Activated T-helper 17 cell treated with anti-CD3 and anti-CD28 coated beads, Interleukin-2, amount 50 U/mL, for 72 hours (primary cell): ENCODE measurements at regions not wholly inside any gene's neighbourhood (a gene's known extent, or its start where the extent isn't known, plus 50 kb on each side); places are given as distances from the start of the nearest gene placed in this dataset.

Experiments used
- ATAC-seq: fragments of 150-1000 bp; cut with Tn5 transposase; replicated peaks from 2 replicates; pipeline ENCODE4 v1.10.0; 2021; ENCODE audit warnings: mild to moderate bottlenecking, moderate library complexity
- H3K27ac Mint-ChIP-seq: one replicate; pipeline ENCODE4 v1.8.0; 2022; ENCODE audit warnings: mixed read lengths
- H3K27me3 Mint-ChIP-seq: one replicate; pipeline ENCODE4 v1.8.0; 2022; ENCODE audit warnings: mixed read lengths
- H3K36me3 Mint-ChIP-seq: one replicate; pipeline ENCODE4 v1.8.0; 2022; ENCODE audit warnings: low read depth, mild to moderate bottlenecking, mixed read lengths
- H3K4me1 Mint-ChIP-seq: one replicate; pipeline ENCODE4 v1.8.0; 2022; ENCODE audit warnings: mixed read lengths
- H3K4me3 Mint-ChIP-seq: one replicate; pipeline ENCODE4 v1.8.0; 2022; ENCODE audit warnings: mild to moderate bottlenecking, mixed read lengths
- H3K9me3 Mint-ChIP-seq: one replicate; pipeline ENCODE4 v1.8.0; 2022; ENCODE audit warnings: mixed read lengths

DNA sequence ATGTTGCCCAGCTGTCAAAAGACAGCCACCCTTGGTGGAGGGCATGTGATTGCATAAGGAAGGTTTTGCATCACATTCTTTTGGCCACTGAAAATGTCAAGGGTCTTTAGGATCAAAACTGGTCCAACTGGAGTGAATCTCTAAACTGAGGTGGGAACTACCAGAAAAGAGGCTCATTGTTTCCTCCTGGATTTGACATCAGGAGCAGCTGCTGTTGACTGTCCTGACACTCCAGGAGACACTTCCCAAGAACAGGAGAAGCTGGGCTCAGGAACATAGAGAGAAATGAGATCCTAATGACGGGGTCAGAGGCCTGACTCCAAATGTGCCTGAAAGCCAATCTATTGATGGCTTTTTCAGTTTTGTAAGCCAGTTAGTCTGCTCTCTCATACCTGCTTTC is 105.3 kb upstream of the LRIG1 start:
- peaks cover 14% of the 10 kb centered on the region for H3K4me1 Mint-ChIP-seq
- no peak overlapping the region for H3K27ac Mint-ChIP-seq
- H3K36me3 Mint-ChIP-seq, result no peaks in the 10 kb centered on the region
- peaks cover 3% of the 10 kb centered on the region for H3K27me3 Mint-ChIP-seq
- H3K9me3 Mint-ChIP-seq, result no peaks in the 10 kb centered on the region
- no peak for ATAC-seq
- H3K4me3 Mint-ChIP-seq, result no peak overlapping the region

DNA sequence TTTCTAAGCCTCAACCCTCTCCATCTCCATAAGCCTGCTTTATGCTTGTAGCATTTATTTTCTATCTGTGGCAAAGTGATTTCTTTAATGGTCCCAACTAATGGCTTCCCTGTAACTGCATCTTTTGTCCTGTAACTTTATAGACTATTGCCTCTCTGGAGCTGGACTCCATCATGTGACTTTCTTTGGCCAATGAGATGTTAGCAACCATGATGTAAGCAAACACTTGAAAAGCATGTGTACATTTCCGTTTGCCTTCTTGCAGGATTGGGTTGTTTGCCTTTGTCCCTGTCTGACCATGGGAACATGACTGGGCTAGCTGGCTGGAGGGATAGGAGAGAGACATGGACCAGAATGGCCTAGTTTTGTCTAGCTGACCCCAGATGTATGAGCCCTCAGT is 106.0 kb upstream of the LRIG1 start:
- Mint-ChIP-seq H3K27me3 (peaks cover 3% of the 10 kb centered on the region), H3K36me3 (no peaks in the 10 kb centered on the region), H3K4me1 (peaks cover 14% of the 10 kb centered on the region), H3K4me3 (no peak overlapping the region), H3K27ac (no peak overlapping the region), H3K9me3 (no peaks in the 10 kb centered on the region)
- ATAC-seq, result no peak

DNA sequence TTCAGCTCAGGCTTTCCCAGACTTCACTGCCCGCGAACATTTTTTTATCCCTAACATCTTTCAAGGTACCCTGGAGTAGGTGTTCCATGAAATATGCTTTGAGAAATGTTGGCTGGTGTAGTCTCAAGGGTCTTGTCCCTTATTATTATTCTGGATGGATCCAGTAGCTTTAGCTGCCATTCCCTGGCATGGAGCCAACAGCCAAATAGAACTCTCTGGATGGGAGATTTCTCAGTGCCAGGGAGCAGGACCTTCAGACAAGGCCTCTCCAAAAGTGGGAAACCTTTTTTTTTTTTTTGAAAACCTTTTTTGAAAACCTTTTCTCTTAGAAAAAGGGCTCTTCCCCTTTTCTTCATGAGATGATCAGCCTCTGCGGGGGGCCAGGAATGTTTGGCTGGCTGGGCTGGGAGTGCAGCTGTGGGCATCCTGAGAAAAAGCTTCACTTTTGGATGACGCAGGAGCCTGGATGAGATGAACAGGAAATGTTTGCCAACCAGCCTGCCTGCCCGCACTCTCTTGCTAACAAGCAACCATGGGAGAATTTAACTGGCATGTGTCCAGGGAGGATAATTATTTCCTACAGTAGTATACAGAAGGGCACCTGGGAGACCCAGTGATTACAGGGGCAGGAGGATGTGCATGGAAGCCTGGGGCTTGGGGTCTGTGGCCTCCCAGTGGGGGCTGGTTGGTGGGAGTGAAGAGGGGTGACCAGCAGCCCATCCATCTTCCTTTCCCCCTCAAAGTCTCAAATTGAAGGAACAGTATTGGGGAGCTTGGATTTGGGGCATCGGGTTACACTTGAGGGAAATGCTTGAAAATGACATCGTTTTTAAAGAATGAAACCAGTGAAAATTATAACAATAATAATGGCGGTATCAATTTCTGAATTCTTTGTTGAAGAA is 109.1 kb upstream of the LRIG1 start:
- no peaks in the 10 kb centered on the region for H3K4me1 Mint-ChIP-seq
- peaks cover 3% of the 10 kb centered on the region for H3K27me3 Mint-ChIP-seq
- no peaks in the 10 kb centered on the region for H3K36me3 Mint-ChIP-seq
- no peak overlapping the region for H3K27ac Mint-ChIP-seq
- ATAC-seq, result no peak
- no peaks in the 10 kb centered on the region for H3K9me3 Mint-ChIP-seq
- no peak overlapping the region for H3K4me3 Mint-ChIP-seq

GRCh38 chr3:66610562-66610909 is 109.7 kb upstream of the LRIG1 start:
- H3K36me3 Mint-ChIP-seq, result no peaks in the 10 kb centered on the region
- H3K4me3 Mint-ChIP-seq, result no peak overlapping the region
- peaks cover 3% of the 10 kb centered on the region for H3K27me3 Mint-ChIP-seq
- no peaks in the 10 kb centered on the region for H3K9me3 Mint-ChIP-seq
- no peak overlapping the region for H3K27ac Mint-ChIP-seq
- H3K4me1 Mint-ChIP-seq, result no peaks in the 10 kb centered on the region
- ATAC-seq, result no peak

DNA sequence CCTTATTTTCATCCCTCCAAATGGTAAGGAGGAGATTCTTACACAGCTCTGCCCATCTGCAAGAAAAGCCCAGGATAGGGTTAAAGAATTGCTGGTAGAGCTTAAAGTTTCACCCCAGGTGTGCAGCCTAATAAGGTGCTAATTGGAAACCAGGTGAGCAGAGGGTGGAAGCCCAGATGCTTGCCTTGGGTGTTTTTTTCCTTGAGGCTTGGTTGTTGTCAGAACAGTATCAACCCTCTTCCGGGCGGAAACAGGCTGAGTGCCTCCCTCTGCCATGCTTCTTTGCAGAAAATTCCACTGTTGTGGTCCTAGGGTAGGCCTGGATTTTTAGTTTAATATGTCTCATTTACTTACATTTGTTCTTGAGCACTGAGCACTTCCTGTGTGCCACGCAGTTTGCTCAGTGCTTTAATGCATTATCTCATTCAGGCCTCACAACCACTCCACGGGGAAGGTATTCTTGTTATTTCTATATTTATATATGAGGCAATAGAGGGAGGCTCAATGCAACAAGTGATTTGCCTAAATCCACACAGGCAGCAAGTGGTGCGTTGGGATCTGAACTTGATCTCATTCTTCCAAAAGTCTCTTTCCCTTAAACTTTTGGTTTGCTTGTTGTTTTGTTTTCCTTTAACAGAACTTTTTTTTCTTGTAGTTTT is 115.0 kb upstream of the LRIG1 start:
- Mint-ChIP-seq H3K9me3 (no peaks in the 10 kb centered on the region), H3K27me3 (no peaks in the 10 kb centered on the region), H3K4me3 (no peak overlapping the region), H3K4me1 (peaks cover 5% of the 10 kb centered on the region), H3K36me3 (no peaks in the 10 kb centered on the region), H3K27ac (no peak overlapping the region)
- ATAC-seq, result no peak

GRCh38 chr3:66617351-66617750 is 116.5 kb upstream of the LRIG1 start:
- H3K9me3 Mint-ChIP-seq, result no peaks in the 10 kb centered on the region
- H3K27me3 Mint-ChIP-seq, result no peaks in the 10 kb centered on the region
- no peaks in the 10 kb centered on the region for H3K36me3 Mint-ChIP-seq
- H3K27ac Mint-ChIP-seq, result no peak overlapping the region
- ATAC-seq, result no peak
- peaks cover 5% of the 10 kb centered on the region for H3K4me1 Mint-ChIP-seq
- H3K4me3 Mint-ChIP-seq, result no peak overlapping the region

DNA sequence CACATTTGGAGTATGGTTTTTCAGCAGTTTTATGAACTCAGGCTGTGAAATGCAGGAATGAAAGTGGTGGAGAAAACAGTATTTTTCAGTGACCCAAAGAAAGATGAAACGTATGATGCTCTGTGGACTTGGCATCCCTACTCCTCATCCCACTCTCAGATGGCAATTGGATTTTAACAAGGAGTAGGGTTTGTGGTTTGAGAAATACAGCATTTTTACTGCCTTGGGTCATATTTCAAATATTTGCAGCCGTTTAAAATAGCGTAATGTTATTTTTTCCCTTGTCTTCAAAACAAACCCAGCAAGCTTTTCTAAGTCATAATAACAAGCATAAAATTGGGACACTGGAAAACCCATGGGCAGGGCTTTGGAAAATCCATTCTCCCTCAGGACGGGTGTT is 117.2 kb upstream of the LRIG1 start:
- H3K4me3 Mint-ChIP-seq, result no peak overlapping the region
- H3K27ac Mint-ChIP-seq, result no peak overlapping the region
- no peak for ATAC-seq
- H3K27me3 Mint-ChIP-seq, result no peaks in the 10 kb centered on the region
- H3K9me3 Mint-ChIP-seq, result no peaks in the 10 kb centered on the region
- peaks cover 5% of the 10 kb centered on the region for H3K4me1 Mint-ChIP-seq
- no peaks in the 10 kb centered on the region for H3K36me3 Mint-ChIP-seq

DNA sequence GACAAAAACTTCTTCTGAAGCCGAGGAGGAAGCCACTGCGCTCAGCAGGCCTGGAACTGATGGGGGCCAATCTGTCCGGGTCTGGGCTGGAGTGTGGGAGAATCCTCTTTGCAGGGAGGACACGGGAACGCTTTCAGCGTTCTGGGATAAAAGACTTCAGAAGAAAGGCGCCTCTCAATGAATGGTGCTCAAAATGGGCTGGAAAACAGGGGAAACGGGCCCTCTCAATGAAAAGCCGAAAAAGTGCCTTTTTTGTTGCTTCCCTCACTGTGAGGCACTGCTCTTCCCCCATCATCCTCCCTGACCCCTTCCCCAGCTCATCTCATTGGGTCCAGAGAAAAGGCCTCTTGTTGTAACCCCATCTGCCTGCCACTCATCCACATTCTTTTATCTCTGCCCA is 119.5 kb upstream of the LRIG1 start:
- no peaks in the 10 kb centered on the region for H3K27me3 Mint-ChIP-seq
- H3K36me3 Mint-ChIP-seq, result no peaks in the 10 kb centered on the region
- H3K4me3 Mint-ChIP-seq, result no peak overlapping the region
- peaks cover 5% of the 10 kb centered on the region for H3K4me1 Mint-ChIP-seq
- no peak overlapping the region for H3K27ac Mint-ChIP-seq
- ATAC-seq, result no peak
- no peaks in the 10 kb centered on the region for H3K9me3 Mint-ChIP-seq

- H3K27ac Mint-ChIP-seq, result no peak overlapping the region
- H3K36me3 Mint-ChIP-seq, result no peaks in the 10 kb centered on the region
- no peak for ATAC-seq
- no peaks in the 10 kb centered on the region for H3K4me1 Mint-ChIP-seq
- no peak overlapping the region for H3K4me3 Mint-ChIP-seq
- H3K27me3 Mint-ChIP-seq, result no peaks in the 10 kb centered on the region
- H3K9me3 Mint-ChIP-seq, result no peaks in the 10 kb centered on the region
Observed at GRCh38 chr3:66622756-66623457, 122.1 kb upstream of the LRIG1 start.

- Mint-ChIP-seq H3K36me3 (no peaks in the 10 kb centered on the region), H3K27ac (no peak overlapping the region), H3K4me1 (no peaks in the 10 kb centered on the region), H3K9me3 (no peaks in the 10 kb centered on the region), H3K4me3 (no peak overlapping the region), H3K27me3 (no peaks in the 10 kb centered on the region)
- ATAC-seq, result no peak
Observed at GRCh38 chr3:66625505-66626216, 124.8 kb upstream of the LRIG1 start.

DNA sequence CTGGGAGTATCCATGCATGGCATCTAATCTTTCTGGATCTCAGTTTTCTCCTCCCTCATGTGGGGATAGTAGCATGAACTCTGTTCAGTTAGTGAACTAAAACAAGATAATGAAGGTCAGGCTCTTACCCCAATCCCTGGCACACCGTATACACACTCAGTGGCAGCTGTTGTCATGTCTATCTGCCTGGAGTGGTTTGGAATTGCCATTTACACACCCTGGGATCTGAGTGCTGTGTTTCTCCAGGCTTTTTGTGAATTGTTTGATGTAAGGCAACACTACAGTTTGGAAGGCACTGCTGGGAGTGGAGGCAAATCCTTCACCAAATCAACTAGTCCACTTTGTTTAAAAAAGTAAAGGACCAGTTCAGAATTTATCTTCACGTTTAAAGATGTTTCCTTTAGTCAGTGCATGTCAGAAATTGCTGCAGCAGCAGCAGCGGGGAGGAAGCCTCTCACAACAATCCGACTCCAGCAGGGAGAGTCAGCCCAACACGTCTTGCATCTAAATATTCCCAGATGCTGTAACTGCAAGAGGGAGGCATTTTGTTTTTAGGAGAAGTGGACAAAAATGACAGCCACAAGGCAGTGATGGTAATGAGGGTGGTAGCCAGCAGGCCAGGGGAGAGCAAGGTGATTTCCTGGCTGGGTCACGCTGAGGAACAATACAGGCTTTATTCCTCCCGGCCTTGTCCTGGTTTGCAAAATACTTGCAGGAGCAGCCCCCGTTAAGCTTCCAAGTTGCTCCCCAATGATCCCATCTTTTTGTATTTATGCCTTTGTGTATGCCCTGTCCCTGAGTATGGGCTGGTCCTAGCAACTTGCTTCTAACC is 128.5 kb upstream of the LRIG1 start:
- ATAC-seq, result no peak
- Mint-ChIP-seq H3K27ac (no peak overlapping the region), H3K4me3 (no peak overlapping the region), H3K9me3 (no peaks in the 10 kb centered on the region), H3K36me3 (no peaks in the 10 kb centered on the region), H3K4me1 (no peaks in the 10 kb centered on the region), H3K27me3 (no peaks in the 10 kb centered on the region)

GRCh38 chr3:66629982-66630368 is 129.2 kb upstream of the LRIG1 start:
- no peak for ATAC-seq
- H3K4me3 Mint-ChIP-seq, result no peak overlapping the region
- H3K36me3 Mint-ChIP-seq, result no peaks in the 10 kb centered on the region
- no peaks in the 10 kb centered on the region for H3K4me1 Mint-ChIP-seq
- no peaks in the 10 kb centered on the region for H3K9me3 Mint-ChIP-seq
- no peak overlapping the region for H3K27ac Mint-ChIP-seq
- no peaks in the 10 kb centered on the region for H3K27me3 Mint-ChIP-seq

DNA sequence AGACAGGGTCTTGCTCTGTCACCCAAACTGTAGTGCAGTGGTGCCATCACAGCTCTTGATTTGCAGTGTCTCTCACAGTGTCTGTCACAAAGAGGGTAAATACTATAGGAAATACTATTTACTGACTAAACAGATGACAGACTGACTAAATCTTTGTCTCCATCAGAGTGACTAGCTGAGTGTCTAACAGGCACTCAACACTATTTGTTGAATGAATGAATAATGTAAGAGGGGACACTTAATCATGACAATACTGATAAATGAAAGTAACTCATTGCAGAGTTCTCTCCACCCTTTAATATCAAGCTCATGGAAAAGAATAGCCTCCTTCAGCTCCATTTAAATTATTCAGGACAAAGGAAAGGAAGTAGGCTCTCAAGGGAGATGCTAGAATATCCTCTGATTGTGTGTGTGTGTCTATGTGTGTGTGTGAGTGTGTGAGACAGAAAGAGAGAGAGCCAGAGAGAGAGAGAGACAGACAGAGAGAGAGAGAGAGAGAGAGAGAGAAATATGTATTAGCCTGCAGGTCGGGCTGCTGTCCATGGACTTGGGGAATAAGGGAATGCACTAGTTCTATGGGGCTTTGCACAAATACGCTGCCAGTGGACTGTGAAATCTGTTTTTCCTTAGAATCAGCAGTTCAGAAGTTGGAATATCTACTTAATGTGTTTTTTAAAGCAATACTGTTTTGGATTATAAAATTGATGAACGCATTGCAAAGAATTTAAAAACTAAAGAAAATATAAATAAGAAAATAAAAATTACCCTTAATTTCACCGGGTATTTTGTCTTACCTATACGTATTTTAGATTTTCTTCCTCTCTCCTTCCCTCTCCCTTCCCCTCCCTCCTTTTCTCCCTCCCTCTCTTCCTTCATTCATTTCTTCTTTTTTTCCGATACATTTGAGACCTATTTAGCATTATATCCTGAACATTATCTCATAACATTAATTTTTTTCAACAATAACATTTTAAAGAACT is 132.9 kb upstream of the LRIG1 start:
- no peaks in the 10 kb centered on the region for H3K9me3 Mint-ChIP-seq
- H3K36me3 Mint-ChIP-seq, result no peaks in the 10 kb centered on the region
- H3K4me1 Mint-ChIP-seq, result no peaks in the 10 kb centered on the region
- no peak overlapping the region for H3K27ac Mint-ChIP-seq
- ATAC-seq, result no peak
- H3K27me3 Mint-ChIP-seq, result no peaks in the 10 kb centered on the region
- H3K4me3 Mint-ChIP-seq, result no peak overlapping the region
